T-helper 9 cell (primary cell): ENCODE measurements at regions not wholly inside any gene's neighbourhood (a gene's known extent, or its start where the extent isn't known, plus 50 kb on each side); places are given as distances from the start of the nearest gene placed in this dataset.

Experiments used
- DNase-seq: peaks from one replicate; pipeline ENCODE4 v3.0.0-alpha.2; 2020

DNA sequence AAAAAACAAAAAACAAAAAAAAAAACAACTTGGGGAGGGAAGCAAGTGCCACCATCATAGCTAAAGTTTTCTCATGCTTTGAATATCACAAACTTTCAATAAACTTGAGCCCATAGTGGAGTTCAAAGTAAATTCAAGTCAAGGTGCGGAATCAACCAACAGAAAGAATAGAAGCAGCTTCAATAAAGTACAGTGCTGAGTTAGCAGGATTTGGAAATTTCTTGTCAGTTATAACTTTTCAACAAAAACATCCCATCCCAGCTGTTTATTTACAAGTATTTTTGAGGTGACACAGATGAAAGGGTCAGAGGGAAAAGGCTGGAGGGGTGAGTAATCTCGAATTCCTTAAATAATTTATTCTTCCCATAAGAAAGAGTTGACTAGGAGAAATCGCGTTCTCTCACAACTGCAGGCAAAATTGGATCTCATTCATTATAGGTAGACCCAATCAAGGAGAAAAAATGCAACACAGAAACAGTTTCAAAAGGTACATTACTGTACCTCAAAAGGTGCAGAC, 477.4 kb upstream of the RASGRP1 start:
- no peak for DNase-seq

DNA sequence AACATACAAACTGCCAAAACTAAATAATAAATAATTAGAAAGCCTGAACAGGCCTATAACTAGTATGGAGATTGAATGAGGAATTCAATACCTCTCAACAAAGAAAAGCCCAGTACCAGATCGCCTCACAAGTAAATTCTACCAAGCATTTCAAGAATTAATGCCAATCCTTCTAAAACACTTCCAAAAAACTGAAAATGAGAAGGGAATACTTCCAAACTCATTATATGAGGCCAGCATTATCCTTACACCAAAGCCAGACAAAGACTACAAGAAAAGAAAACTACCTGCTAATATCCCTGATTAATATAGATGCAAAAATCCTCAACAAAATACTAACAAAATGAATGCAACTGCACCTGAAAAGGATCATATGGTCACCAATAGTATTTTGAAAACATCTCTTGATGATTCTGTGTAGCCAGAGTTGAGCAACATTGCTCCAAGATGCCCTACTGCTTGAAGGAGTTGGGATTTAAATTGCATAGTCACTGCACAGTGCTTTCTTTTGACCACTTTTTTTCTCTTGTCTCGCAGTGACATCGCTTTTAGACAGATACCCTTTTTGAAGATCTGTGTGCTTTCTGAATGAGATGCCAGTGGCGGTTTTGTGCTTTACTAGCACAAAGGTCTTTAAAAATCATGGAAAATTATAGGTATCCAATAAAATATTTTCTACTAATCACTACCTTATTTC, 487.2 kb upstream of the RASGRP1 start:
- no peak for DNase-seq

DNA sequence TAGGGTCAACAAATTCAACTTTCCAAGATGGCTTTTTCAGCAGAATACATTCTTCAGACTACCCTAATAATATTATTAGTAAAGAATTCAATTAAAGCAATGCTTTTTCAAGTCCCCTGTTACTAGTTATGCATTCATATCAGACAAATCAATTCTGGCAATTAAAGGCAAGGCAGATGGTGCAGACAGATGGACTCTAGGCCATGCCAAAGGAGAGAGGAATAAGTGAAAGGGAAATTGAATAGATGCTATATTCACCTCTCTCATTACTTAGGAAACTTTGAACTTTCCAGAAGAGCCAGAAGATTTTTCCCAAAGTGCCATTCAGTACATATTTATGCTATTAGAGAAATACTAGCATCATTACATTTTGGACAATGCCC, 487.7 kb upstream of the RASGRP1 start:
- DNase-seq: no peak

DNA sequence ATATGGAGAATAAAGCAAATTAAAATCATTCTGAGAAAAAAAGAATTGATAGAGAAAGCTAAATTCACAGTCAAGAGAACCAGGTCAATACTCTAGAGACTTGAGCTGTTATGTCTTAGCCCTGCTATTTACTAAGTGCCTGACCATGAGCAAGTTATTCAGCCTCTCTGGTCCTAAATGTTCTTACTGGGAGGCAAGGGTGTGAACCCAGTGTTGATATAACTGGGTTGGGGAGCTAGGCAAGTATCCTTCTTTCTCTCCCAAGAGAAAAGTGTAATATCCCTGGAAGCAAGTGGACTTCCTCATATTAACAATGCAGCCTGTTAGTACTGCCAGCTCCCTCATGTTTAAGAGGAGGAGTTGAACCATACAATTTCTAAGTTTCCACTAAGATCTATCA, 488.9 kb upstream of the RASGRP1 start:
- no peak for DNase-seq

DNA sequence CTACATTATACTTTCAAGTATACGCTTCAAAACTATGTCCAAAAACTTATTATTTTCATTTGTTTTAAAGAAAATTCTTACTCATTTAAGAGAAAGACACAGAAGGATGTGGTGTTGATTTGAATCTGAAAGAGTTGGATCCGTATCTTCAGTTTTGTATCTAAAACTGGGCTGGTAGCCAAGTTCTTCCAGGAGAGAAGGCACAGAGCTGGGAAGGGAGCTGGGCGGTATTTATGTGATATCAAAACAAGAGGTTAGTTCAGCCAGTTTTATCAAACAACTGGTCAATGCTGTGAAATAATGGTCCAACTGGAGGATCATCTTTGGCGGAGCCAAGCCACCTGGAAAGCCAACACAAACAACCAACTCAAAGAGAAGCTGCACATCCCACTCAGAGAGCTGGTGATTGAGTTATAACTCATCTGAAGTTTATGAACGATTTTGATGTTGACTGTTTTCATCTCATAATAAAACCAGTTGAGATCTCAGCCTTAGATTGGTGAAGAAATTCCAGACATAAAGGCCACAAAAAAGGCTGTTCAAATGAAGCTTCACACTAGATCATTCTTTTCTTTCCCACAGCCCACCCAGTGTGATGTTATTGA, 489.6 kb upstream of the RASGRP1 start:
- DNase-seq: no peak

DNA sequence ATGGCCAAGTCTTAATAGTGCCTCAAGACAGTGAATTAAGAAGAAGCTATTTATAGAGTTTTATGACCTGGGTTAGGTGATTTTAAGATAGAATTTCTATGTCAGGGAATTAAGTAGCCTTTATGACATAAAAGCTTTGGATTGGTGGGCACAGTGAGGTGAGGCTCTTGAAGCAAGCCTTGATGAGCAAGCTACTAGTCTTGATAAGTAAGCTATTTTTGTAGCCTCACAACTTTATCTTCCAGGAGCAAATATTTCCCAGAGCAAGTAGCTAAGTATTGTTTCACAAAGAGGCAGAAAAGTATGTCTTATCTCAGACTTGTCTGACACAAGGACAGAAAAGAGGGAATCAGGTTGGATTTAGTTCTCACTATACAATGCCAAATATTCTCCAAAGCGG, 491.7 kb upstream of the RASGRP1 start:
- no peak for DNase-seq

DNA sequence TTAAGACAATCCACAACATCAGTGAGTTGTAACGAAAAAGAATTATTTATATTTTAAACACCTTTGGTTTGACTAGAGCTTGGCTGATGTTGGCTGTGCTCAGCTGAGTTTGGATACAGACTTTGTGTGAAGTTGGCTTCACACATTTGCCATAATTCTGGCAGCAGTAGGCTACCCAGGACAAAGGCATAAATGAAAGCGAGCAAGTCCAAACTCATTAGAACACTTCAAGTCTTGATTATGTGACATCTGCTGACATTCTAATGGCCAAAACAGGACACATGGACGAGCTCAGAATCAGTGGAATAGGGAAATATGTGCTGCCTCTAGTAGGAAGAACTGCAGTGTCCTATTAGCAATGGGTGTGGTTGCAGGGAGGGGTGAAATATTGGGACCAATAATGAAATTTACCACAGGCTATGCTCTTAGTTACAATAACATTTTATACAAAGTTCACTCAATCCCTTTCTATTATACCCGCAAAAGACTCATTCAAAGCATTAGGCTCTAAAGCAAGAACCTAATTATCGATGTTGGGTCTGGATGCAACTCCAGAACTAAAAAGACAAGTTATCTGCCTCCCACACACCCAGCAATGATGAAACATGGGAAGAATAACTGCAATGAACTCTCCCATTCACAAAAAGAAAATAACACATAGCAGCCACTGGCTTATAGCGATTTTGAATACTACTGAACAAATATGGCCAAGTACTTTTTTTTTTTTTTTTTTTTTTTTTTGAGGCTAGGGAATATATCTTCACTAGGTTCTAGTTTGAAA, 493.9 kb upstream of the RASGRP1 start:
- no peak for DNase-seq

DNA sequence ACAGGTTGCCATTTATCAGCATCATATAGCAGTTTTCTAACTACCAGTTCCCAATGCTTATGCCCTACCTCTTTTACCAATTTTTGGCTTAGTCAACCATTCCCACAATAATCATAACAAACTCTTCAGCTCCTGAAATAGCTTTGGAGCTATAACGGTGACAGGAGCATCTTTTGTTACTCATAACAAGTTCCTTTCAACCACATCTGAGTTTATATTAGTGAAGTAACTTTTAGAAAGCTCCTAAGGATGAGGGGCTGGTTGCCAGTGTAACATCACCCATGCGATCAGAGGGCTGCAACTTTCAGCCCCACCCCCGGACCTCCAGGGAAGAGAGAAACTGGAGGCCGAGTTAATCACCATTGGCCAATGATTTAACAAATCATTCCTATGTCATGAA, 495.3 kb upstream of the RASGRP1 start:
- DNase-seq: no peak

DNA sequence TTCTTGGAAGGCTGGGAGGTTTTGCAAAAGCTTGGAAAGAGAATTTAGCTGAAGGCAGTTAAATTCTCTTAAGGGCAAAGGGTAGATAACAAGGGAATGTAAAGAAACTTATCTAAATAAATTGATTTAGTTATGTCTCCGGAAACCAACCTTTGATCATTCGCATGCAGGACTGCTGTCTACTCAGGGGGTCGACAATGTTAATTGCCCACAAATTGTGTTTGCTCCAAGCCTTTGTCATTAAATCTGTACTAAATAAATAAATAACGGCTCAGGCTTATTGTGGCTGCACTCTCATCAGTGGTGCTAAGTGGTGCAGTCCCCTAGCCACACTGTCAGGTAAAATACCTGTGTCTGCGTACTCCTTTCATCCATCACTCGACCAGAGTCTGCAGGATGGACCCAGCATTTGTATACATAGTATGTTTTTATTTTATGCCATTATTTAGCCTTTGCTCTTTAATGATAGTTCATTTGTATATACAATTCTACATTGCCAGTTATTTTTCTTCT, 497.4 kb upstream of the RASGRP1 start:
- DNase-seq: no peak

DNA sequence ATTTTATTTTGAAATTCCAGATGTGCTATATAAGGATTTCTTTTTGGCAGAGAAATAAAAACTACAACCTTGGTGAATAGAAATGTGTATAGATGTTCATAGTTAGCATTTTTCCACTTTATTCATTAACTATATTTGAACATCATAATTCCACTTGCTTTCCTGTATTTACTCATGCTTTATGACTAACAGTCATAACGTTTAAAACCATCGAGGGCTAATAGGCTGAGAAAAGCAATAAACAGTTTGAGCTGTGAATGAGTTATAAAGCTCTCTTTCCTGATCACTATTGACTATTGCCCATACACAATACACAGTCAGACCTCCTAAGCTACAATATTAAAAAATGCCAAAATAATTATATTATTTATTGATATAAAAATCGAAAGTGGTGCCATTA, 502.1 kb upstream of the RASGRP1 start:
- no peak for DNase-seq

DNA sequence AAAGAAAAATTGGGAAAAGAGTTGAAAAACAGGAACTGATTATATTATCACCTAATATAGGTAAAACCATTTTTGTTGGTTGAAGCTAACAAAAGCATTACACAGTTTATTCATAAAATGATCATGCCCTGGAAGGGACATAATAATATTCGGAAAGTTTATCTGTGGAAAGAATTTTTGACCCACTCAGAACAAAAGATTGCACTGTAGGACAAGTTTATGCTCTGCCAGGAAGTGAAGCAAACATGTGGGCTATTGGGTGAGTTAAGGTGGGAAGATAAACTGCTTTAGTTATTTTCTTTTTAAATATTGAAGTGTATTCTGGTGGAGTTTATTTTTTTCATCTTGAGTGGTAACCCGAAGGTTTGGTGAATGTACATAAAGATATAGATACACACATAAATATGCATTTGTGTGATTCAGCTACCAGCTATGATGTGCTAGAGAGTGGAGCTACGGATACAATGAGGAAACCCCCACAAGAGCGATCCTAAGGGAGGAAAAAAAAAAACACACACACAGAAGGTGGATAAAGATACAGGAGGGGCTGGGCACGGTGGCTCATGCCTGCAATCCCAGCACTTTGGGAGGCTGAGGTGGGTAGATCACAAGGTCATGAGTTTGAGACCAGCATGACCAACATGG, 506.4 kb upstream of the THBS1 start:
- DNase-seq: no peak

DNA sequence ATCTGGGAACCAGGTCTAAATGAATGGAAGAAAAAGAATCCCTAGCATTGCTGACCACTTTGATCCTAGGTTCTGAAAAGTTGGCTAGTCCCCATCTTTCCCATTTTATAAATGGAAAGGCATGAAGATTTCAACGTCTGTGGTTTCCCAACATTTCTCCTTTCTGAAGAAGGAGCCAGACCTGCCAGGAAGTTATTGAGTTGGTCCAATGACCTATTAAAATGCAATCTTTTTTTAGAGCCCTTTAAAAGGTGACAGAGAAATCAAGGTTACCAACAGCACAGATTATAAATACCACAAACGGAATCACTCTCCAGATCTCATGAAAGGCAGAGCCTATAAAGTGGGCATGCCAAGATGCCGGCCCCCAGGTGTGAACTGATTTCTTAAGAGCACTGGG, 505.6 kb upstream of the THBS1 start:
- no peak for DNase-seq

DNA sequence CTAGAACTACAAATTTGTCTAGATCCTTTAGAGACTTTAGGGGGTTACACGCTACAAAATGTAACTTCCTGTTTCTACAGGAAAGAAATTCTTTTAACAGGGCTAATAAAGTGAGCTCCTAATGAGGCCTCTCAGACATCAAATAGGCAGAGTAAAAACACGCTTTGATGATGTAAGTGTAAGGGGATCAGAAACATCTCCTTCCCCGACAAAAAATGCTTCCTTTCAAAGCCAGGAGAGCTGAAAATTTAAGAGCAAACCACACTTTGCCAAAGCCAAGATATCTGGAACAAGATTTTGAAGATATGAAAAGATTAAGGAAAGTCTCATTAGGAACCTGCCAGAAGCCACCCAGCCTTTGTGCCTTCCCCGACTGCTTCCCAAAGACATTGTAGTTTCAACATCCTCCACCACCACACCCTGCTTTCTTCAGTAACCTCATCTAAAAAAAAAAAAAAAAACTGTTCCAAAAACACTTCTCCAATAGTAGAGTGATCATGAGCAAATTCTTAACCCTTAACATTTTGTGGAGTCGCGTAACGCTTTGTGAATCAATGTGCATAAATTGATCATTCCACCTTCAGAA, 505.0 kb upstream of the THBS1 start:
- DNase-seq: no peak

DNA sequence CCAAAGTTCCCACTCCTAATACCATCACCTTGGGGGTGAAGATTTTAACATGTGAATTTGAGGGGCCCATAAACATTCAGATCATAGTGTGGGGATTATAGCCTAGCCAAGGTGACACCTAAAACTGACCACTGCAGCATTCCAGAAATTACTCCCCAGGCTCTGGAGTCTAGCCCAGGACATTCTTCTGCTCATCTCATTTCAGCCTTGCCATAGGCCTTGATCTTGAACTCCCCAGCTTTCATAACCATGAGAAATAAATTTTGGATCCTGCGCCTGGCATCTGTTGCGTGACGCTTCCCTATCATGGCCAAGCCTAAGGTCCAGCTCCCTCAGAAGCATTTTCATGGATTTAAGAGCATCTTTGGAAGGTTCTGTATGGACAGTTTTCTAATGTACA, 502.9 kb upstream of the THBS1 start:
- DNase-seq: no peak

DNA sequence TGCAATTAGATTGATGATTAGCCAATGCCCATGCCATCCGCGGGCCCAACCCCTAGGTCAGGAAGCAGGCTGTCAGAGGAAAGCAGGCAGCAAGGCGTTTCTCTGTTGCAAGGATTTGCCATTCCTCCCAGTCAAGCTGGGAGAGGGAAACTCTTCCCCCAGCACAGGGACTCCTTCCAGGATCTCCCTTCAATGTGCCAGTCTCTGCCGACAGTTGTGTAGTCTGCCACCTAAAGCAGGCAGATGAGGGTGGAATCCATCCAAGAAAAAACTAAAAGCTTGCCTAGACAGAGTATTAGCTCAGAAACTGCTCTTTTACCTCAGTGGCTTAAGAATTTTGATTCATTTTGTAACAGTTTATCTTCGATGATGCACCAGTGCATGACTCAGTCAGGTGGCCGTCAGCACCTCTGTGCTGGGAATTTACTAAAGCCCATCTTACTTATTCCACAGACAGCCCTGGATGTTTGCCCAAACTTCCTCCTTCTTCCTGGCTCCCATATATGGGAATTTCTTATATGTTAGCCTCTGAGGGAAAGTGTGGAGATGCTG, 501.5 kb upstream of the THBS1 start:
- no peak for DNase-seq

DNA sequence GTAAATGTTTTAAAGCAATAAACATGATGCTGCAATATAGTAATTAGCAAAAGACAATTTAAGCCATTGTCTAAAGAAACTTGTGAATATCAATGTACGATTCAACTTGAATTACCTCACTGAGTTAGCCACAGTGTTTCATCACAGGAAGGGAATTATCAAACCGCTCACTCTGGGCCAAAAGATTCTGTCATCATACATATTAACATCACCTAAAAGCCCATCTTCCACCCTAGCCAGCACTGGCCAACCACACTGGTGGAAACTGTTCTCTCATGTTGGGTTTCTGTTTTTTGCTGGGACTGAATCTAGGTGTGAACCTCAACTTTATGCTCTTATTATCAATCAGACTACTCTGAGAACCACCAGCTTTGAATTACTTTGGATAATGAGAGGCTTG, 497.7 kb upstream of the THBS1 start:
- no peak for DNase-seq

DNA sequence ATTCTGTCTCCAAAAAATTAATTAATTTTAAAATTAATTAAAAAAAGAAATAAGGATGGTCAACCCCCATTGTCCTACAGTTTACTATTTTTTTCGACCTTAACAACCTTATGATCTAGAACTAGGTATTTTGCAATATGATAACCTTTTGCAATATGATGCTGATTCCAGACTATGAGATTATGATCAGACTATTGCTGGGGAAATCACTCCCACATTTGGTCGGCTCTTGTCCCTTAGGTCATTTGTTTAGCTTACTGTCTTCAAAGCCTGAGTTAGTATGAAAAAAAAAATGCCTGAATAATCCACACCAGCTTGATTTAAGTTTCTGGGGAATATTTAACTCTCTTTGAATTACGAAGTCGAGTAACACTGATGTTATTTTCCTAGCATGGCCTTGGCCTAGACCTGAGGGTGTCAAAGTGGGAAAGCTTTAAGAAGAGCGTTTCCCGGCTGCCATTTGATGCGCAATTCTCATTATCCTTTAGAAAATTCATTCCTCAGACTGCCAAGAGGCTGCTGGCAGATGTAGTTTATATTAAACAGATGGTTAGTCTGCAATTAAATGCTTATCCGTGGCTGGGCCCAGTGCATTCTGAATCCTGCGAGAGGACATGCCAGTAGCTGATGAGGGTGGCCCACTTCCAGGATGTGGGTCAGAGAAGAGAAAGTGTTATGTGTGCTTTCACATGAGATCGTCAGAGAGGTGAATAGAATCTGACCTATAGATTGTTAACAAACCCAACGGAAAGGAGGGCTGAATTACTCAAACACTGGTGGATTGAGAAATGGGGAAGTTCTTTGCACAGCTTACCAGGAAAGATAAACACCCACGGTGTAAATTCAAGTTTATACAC, 496.0 kb upstream of the THBS1 start:
- DNase-seq: no peak

DNA sequence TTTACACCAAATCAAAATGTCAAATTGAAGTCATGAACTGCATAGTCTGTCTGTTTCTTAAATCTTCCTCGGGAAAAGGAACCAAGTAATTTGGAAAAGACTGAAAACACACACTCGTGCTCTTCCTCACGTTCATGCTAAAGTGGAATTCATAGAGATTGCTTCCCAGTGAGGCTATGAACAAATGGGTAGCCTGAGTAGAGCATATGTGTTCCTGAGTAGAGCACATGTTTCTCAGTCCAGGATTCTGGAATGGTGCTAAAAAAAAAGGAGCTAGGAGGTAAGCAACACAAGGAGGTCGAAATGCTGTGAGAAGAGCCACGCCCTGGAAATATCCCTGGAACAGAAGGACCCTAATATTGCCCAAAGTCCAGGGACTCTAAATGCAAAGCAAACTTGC, 494.2 kb upstream of the THBS1 start:
- no peak for DNase-seq

DNA sequence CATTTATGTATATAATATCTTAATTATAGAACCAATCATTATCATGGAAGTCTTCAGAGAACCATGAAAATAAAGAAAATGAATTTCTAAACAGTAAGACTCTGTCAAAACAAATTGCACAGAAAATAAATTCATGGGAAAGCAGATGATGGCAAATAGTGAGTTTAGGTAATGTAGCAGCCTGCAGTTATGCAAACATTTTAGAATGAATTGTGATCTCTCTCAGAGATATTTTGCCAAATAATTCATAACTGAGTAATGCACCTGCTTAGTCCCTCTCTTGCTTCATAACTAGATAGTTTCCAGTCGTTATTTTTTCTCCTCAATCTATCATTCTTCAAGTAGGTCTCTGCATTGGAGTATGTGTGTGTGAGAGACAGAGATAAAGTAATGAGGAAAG, 492.7 kb upstream of the THBS1 start:
- no peak for DNase-seq

DNA sequence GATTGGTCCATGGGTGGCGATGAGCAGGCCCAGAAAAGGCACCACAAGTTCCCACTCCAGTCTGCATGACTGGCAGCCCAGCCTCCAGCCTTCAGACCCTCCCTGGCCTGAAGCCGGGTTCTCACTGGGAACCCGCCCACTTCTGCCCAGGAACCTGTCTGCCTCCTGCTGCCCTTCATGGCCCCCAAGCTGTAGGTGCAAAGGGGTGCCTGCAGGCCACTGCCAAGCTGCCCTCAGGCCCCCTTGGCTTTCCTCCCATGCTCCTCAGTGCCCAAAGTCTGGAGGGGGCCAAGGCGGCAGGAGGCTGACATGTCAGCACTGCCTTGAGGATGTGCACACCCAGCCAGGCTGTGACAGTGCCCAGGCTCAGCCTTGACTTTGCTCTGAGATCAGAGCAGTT, 488.5 kb upstream of the THBS1 start:
- DNase-seq: no peak

DNA sequence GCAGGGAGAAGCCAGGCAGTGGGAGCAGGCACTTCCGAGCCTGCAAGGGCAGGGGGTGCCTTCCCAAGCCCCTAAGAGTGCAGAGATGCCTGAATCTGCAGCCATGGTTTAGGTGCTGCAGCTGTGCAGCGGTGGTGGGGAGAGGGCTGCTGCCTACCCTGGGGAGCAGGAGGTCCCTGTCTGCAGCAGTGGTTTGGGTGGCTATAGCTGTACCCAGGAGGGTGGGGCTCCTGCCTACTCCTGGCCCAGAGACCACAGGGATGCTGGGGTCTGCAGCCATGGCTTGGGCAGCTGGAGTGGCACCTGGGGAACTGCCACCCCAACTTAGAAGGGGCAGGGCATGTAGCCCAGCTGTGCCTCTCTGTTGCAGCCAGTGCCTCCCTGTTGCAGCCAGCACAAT, 488.1 kb upstream of the THBS1 start:
- no peak for DNase-seq

DNA sequence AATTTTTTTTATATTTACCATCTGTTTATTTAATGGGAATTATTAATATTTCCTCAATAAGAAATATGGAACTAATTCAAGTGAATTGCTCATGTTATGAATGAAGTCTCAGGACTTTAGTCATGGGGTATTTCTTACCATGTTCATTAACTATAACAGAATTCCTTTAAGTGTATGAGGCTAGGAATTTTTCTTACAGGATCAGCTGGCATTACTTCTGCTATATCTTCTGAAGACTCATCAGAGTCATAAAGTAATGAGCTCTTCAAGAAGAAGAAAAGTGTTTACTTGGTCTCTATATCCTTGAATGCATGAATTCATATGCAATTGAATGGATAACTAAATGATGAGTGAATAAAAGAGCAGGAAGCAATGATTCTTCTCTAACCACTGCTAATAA, 486.8 kb upstream of the THBS1 start:
- no peak for DNase-seq
